GM13976 (cell line): ENCODE measurements at regions not wholly inside any gene's neighbourhood (a gene's known extent, or its start where the extent isn't known, plus 50 kb on each side); places are given as distances from the start of the nearest gene placed in this dataset.

Experiments used
- DNase-seq: peaks from one replicate; pipeline ENCODE4 v3.0.0; 2012; ENCODE audit warnings: low spot score
- CTCF ChIP-seq: IDR thresholded peaks from 2 replicates; pipeline ENCODE4 v1.5.1; 2012; ENCODE audit warnings: borderline replicate concordance, mild to moderate bottlenecking; ENCODE audit not compliant: insufficient read depth; ENCODE audit errors: extremely low read depth, missing control alignments, control extremely low read depth
- in situ Hi-C: fragments of 300-500 bp; cut with MboI; formaldehyde crosslinking; loops from one replicate; pipeline ENCODE4 v1.12.0; 2022; ENCODE audit warnings: low sequenced_read_pairs, mixed read lengths, inconsistent platforms; ENCODE audit not compliant: unreplicated experiment

GRCh38 chrX:9182041-9182440 lies 148.1 kb upstream of the FAM9B start:
- no peak for DNase-seq
- in situ Hi-C loops: no loop called here
- TF ChIP-seq CTCF: no peak

- no peak for TF ChIP-seq CTCF
- in situ Hi-C loops: no loop called here
- no peak for DNase-seq
These were observed 149.6 kb upstream of the FAM9B start for GRCh38 chrX:9183481-9183880.

- TF ChIP-seq CTCF: no peak
- DNase-seq: no peak
- in situ Hi-C loops: no loop called here
These were observed 150.3 kb upstream of the FAM9B start for GRCh38 chrX:9184211-9184610.

- TF ChIP-seq CTCF: no peak
- DNase-seq: no peak
- in situ Hi-C loops: no loop called here
These were observed 154.2 kb upstream of the FAM9B start for GRCh38 chrX:9188117-9188516.

- in situ Hi-C loops: no loop called here
- no peak for TF ChIP-seq CTCF
- DNase-seq: no peak
These were observed 155.4 kb upstream of the FAM9B start for GRCh38 chrX:9189286-9189685.

GRCh38 chrX:9191392-9191791 lies 157.5 kb upstream of the FAM9B start:
- DNase-seq: no peak
- no peak for TF ChIP-seq CTCF
- in situ Hi-C loops: no loop called here
